ENCODE measurements at regions not wholly inside any gene's neighbourhood (a gene's known extent, or its start where the extent isn't known, plus 50 kb on each side); places are given as distances from the start of the nearest gene placed in this dataset.

DNA sequence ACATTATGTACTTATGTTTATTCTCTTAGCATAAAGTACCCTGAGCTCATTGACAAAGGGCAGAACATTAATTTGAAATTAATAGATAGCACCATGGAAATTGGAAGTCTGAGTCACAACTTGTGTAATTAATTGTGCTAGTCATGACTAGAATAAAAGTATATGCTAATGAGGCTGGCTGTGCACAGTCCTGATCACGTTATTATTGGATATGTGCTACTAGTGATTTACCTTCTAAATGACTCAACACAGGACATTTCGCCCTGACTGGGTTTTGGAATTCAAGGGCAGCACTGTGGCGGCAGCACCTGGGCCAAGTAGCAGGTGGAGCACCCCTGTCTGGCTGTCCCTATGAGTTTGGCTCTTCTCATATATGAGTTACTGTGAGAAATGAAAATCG lies 341.8 kb downstream of the ICE1 start:
- TF ChIP-seq, protein P1, sequence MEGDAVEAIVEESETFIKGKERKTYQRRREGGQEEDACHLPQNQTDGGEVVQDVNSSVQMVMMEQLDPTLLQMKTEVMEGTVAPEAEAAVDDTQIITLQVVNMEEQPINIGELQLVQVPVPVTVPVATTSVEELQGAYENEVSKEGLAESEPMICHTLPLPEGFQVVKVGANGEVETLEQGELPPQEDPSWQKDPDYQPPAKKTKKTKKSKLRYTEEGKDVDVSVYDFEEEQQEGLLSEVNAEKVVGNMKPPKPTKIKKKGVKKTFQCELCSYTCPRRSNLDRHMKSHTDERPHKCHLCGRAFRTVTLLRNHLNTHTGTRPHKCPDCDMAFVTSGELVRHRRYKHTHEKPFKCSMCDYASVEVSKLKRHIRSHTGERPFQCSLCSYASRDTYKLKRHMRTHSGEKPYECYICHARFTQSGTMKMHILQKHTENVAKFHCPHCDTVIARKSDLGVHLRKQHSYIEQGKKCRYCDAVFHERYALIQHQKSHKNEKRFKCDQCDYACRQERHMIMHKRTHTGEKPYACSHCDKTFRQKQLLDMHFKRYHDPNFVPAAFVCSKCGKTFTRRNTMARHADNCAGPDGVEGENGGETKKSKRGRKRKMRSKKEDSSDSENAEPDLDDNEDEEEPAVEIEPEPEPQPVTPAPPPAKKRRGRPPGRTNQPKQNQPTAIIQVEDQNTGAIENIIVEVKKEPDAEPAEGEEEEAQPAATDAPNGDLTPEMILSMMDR (IDR thresholded peaks at IDR 0.05; ENCODE audit: insufficient read depth, low read depth, low read length): no peak
- TF ChIP-seq EZH2 (IDR thresholded peaks at IDR 0.05; ENCODE audit: insufficient read depth, low read length): no peak
